IMR-90 (cell line): ENCODE measurements at regions not wholly inside any gene's neighbourhood (a gene's known extent, or its start where the extent isn't known, plus 50 kb on each side); places are given as distances from the start of the nearest gene placed in this dataset.

Source experiments
- ATAC-seq: fragments of 200-7000 bp; cut with Tn5 transposase; 2 replicates; pipeline ENCODE4 v1.9.1; 2020; ENCODE audit warnings: low read depth, mild to moderate bottlenecking, moderate library complexity
- BruUV-seq: library from RNA; stranded (reverse); fragments of 400-500 nt; replicated peaks from 2 replicates; lab custom pipeline; 2021; lab: Mats Ljungman, UMichigan
- CTCF ChIA-PET: fragments of 300-600 bp; formaldehyde crosslinking; extraction: SDS; loops from one replicate; lab custom pipeline; 2021; ENCODE audit warnings: antibody characterized with exemption; lab: Yijun Ruan, JAX
- POLR2A ChIA-PET: fragments of 300-600 bp; sonication (Branson Sonifier 250); formaldehyde crosslinking; loops from one replicate; lab custom pipeline; 2022; ENCODE audit warnings: antibody characterized with exemption; ENCODE audit not compliant: unreplicated experiment; lab: Charles Lee
- DNase-seq: peaks from one replicate; pipeline ENCODE4 v3.0.0; 2013
- H2AFZ ChIP-seq: replicated peaks from 2 replicates; pipeline ENCODE3; 2013; ENCODE audit warnings: low read length, mild to moderate bottlenecking; ENCODE audit not compliant: poor library complexity
- H2AK5ac ChIP-seq: 2 replicates; pipeline ENCODE4 v1.6.1; 2013; ENCODE audit warnings: low read depth, low read length, inconsistent platforms
- H2AK9ac ChIP-seq: replicated peaks from 2 replicates; pipeline ENCODE3; 2013; ENCODE audit warnings: mild to moderate bottlenecking, low read depth, low read length, moderate library complexity; ENCODE audit not compliant: poor library complexity
- H2BK120ac ChIP-seq: 2 replicates; pipeline ENCODE4 v1.6.1; 2013; ENCODE audit warnings: low read depth, low read length, inconsistent platforms
- H2BK15ac ChIP-seq: 3 replicates; pipeline ENCODE4 v1.6.1; 2013; ENCODE audit warnings: low read depth, low read length, inconsistent platforms
- H2BK20ac ChIP-seq: 2 replicates; pipeline ENCODE4 v1.6.1; 2013; ENCODE audit warnings: low read depth, mild to moderate bottlenecking, inconsistent platforms, low read length, moderate library complexity
- H2BK5ac ChIP-seq: 2 replicates; pipeline ENCODE4 v1.6.1; 2013; ENCODE audit warnings: mild to moderate bottlenecking, low read depth, low read length, inconsistent platforms; ENCODE audit not compliant: poor library complexity, severe bottlenecking
- H3K14ac ChIP-seq: replicated peaks from 2 replicates; pipeline ENCODE4 v1.6.1; 2013; ENCODE audit warnings: low read depth, low read length, inconsistent platforms
- H3K18ac ChIP-seq: 2 replicates; pipeline ENCODE4 v1.6.1; 2013; ENCODE audit warnings: low read depth, low read length, control low read depth
- H3K23ac ChIP-seq: 2 replicates; pipeline ENCODE4 v1.6.1; 2013; ENCODE audit warnings: low read depth, low read length, inconsistent platforms
- H3K27ac ChIP-seq: 2 replicates; pipeline ENCODE4 v1.5.1; 2013; ENCODE audit warnings: mild to moderate bottlenecking, control low read depth, low read length; ENCODE audit not compliant: insufficient read depth
- H3K27me3 ChIP-seq: 2 replicates; pipeline ENCODE4 v1.6.1; 2013; ENCODE audit warnings: low read length; ENCODE audit not compliant: control insufficient read depth, insufficient read depth
- H3K36me3 ChIP-seq: 2 replicates; pipeline ENCODE4 v1.6.1; 2013; ENCODE audit warnings: low read length, mixed read lengths; ENCODE audit not compliant: control insufficient read depth, insufficient read depth
- H3K4ac ChIP-seq: 2 replicates; pipeline ENCODE4 v1.6.1; 2013; ENCODE audit warnings: low read depth, low read length, inconsistent platforms
- H3K4me1 ChIP-seq: 2 replicates; pipeline ENCODE4 v1.6.1; 2013; ENCODE audit warnings: low read length, mixed read lengths; ENCODE audit not compliant: control insufficient read depth, insufficient read depth
- H3K4me2 ChIP-seq: 2 replicates; pipeline ENCODE4 v1.6.1; 2013; ENCODE audit warnings: low read depth, mild to moderate bottlenecking, control low read depth, low read length, moderate library complexity
- H3K4me3 ChIP-seq: 2 replicates; pipeline ENCODE4 v1.5.1; 2013; ENCODE audit warnings: low read depth, mild to moderate bottlenecking, control low read depth, low read length, moderate library complexity; ENCODE audit not compliant: insufficient read depth
- H3K56ac ChIP-seq: 2 replicates; pipeline ENCODE4 v1.6.1; 2013; ENCODE audit warnings: low read length, inconsistent platforms; ENCODE audit not compliant: insufficient read depth; ENCODE audit errors: extremely low read depth
- H3K79me1 ChIP-seq, 2 experiments: 2 replicates each; pipeline ENCODE4 v1.6.1; 2013; ENCODE audit warnings: low read length in 2 of 2, inconsistent platforms in 1 of 2, low read depth in 1 of 2
- H3K9ac ChIP-seq: 2 replicates; pipeline ENCODE4 v1.6.1; 2013; ENCODE audit warnings: low read depth, low read length, control low read depth
- H3K9me1 ChIP-seq: 2 replicates; pipeline ENCODE4 v1.6.1; 2013; ENCODE audit warnings: low read length, inconsistent platforms; ENCODE audit not compliant: insufficient read depth
- H3K9me3 ChIP-seq: 2 replicates; pipeline ENCODE4 v1.6.1; 2013; ENCODE audit warnings: low read length; ENCODE audit not compliant: control insufficient read depth, insufficient read depth
- H4K20me1 ChIP-seq: 2 replicates; pipeline ENCODE4 v1.6.1; 2013; ENCODE audit warnings: low read length, inconsistent platforms; ENCODE audit not compliant: insufficient read depth
- H4K5ac ChIP-seq: 2 replicates; pipeline ENCODE4 v1.6.1; 2013; ENCODE audit warnings: mild to moderate bottlenecking, low read depth, low read length, control low read depth
- H4K8ac ChIP-seq, 2 experiments: 2 replicates each; pipeline ENCODE4 v1.6.1; 2013; ENCODE audit warnings: low read depth in 2 of 2, low read length in 2 of 2, control low read depth in 1 of 2, inconsistent platforms in 1 of 2
- H4K91ac ChIP-seq: 2 replicates; pipeline ENCODE4 v1.6.1; 2013; ENCODE audit warnings: low read depth, low read length, inconsistent platforms; ENCODE audit not compliant: insufficient read depth
- BHLHE40 ChIP-seq: fragments of 150-350 bp; IDR thresholded peaks from 2 replicates; pipeline ENCODE4 v1.6.1; 2016; ENCODE audit warnings: mild to moderate bottlenecking, low read depth, low read length
- CEBPB ChIP-seq: IDR thresholded peaks from 2 replicates; pipeline ENCODE4 v1.6.1; 2012; ENCODE audit warnings: low read depth, low read length, improper control_type of control experiment
- CHD1 ChIP-seq: IDR thresholded peaks from 2 replicates; pipeline ENCODE4 v1.6.1; 2012; ENCODE audit warnings: low read depth, low read length, improper control_type of control experiment
- FOS ChIP-seq: fragments of 150-350 bp; IDR thresholded peaks from 2 replicates; pipeline ENCODE4 v1.6.1; 2016; ENCODE audit warnings: low read depth, low read length
- MAFK ChIP-seq: IDR thresholded peaks from 2 replicates; pipeline ENCODE4 v1.6.1; 2012; ENCODE audit warnings: low read depth, low read length, improper control_type of control experiment
- MAZ ChIP-seq: IDR thresholded peaks from 2 replicates; pipeline ENCODE4 v1.6.1; 2012; ENCODE audit warnings: low read depth, mild to moderate bottlenecking, low read length, improper control_type of control experiment, moderate library complexity, borderline replicate concordance
- MXI1 ChIP-seq: IDR thresholded peaks from 2 replicates; pipeline ENCODE4 v1.6.1; 2012; ENCODE audit warnings: low read depth, mild to moderate bottlenecking, low read length, moderate library complexity, borderline replicate concordance
- NFE2L2 ChIP-seq: fragments of 150-350 bp; IDR thresholded peaks from 2 replicates; pipeline ENCODE4 v1.6.1; 2016; ENCODE audit warnings: low read depth, mild to moderate bottlenecking, low read length
- POLR2A ChIP-seq: IDR thresholded peaks from 2 replicates; pipeline ENCODE4 v1.6.1; 2012; ENCODE audit warnings: mild to moderate bottlenecking, low read depth, low read length
- RAD21 ChIP-seq: IDR thresholded peaks from 2 replicates; pipeline ENCODE4 v1.6.1; 2012; ENCODE audit warnings: low read length, improper control_type of control experiment
- RCOR1 ChIP-seq: IDR thresholded peaks from 2 replicates; pipeline ENCODE4 v1.6.1; 2012; ENCODE audit warnings: mild to moderate bottlenecking, low read length, improper control_type of control experiment; ENCODE audit not compliant: insufficient replicate concordance
- RFX5 ChIP-seq: IDR thresholded peaks from 2 replicates; pipeline ENCODE4 v1.8.0; 2012; ENCODE audit warnings: low read depth, mild to moderate bottlenecking, low read length, moderate library complexity
- SMC3 ChIP-seq: fragments of 150-350 bp; IDR thresholded peaks from 2 replicates; pipeline ENCODE4 v1.6.1; 2016; ENCODE audit warnings: low read depth, mild to moderate bottlenecking, antibody characterized with exemption, low read length, moderate library complexity
- WGBS, 2 experiments: methylation state at CpG; one replicate each; pipeline versions ENCODE4 v1.1.5 to v1.1.7; 2013; ENCODE audit warnings: missing lambda C conversion rate in 2 of 2; ENCODE audit not compliant: insufficient read length in 1 of 2; ENCODE audit errors: extremely low coverage in 2 of 2; 5-methylcytosine and 5-hydroxymethylcytosine counted together
- dilution Hi-C: fragments of 300-500 bp; cut with HindIII; formaldehyde crosslinking; loops from one replicate; pipeline ENCODE4 v1.14.3; 2018; ENCODE audit warnings: low sequenced_read_pairs; ENCODE audit not compliant: unreplicated experiment
- in situ Hi-C: fragments of 300-500 bp; cut with MboI; formaldehyde crosslinking; loops from 3 replicates; pipeline ENCODE4 v1.14.3; 2019; ENCODE audit warnings: low sequenced_read_pairs, inconsistent platforms, mixed read lengths
- intact Hi-C: fragments of 100-400 bp; cut with micrococcal nuclease; formaldehyde crosslinking; loops from 2 replicates; pipeline ENCODE4 v1.10.0; 2022
- TF ChIP-seq, protein P1 (sequence below): fragments of 150-350 bp; IDR thresholded peaks from 2 replicates; pipeline ENCODE4 v1.6.1; 2016; ENCODE audit warnings: low read depth, mild to moderate bottlenecking, low read length, moderate library complexity, borderline replicate concordance
- TF ChIP-seq, protein P2 (sequence below): conservative IDR thresholded peaks from 2 replicates; pipeline ENCODE4 v1.5.1; 2012; ENCODE audit warnings: mild to moderate bottlenecking, low read depth, low read length, improper control_type of control experiment
- TF ChIP-seq, protein P3 (sequence below): fragments of 150-350 bp; IDR thresholded peaks from 2 replicates; pipeline ENCODE4 v1.6.1; 2017; ENCODE audit warnings: mild to moderate bottlenecking, antibody characterized with exemption, low read length, low read depth

DNA sequence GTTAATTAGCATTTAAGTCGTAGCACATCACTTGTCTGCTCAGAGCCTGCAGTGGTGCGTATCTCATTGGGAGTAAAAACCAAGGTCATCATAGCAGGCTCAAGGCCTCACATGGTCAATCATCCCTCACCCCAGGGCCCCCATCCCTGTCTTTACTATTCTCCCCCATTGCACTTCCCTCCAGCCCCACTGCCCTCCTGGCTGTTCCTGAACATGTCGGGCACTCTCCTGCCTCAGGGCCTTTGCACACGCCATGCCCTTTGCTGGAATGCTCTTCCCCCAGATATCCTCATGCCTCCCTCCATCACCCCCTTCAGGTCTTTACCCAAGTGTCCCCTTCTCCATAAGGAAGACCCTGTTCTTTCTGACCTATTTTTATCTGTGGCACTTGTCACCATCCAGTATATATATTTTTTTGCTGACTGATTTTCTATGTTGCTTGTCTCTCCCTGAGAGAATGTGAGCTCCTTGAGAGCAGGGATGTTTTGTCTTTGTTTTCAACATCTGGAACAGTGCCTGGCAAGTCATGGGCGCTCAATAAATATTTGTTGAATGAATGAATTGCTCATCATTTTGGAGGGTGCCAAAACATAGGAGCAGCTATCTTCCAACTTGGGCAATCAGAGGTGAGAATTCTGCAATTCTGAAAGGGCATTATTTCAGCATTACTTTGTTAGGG, 74.1 kb upstream of the POU3F1 start:
- no peak for ATAC-seq
- CTCF ChIA-PET = no interaction called here
- Histone ChIP-seq H2AK9ac (no peak overlapping the region), H3K36me3 (no peaks in the 10 kb centered on the region), H2AFZ (no peak overlapping the region), H4K8ac (no peak overlapping the region), H3K18ac (no peak overlapping the region), H3K4me1 (no peaks in the 10 kb centered on the region), H2BK20ac (no peak overlapping the region), H3K79me1 (no peaks in the 10 kb centered on the region), H2BK120ac (no peak overlapping the region), H4K20me1 (no peaks in the 10 kb centered on the region), H3K27me3 (no peaks in the 10 kb centered on the region; the same call in 1 of the 2 replicates), H4K91ac (no peak overlapping the region), H2BK5ac (no peak overlapping the region), H3K9me1 (no peaks in the 10 kb centered on the region), H3K56ac (no peak overlapping the region), H3K9me3 (no peaks in the 10 kb centered on the region), H3K27ac (no peak overlapping the region), H2AK5ac (no peak overlapping the region), H4K5ac (no peak overlapping the region), H3K4ac (no peak overlapping the region), H3K4me3 (no peak overlapping the region), H3K14ac (no peak overlapping the region), H3K4me2 (no peak overlapping the region), H3K9ac (no peak overlapping the region), H3K23ac (no peak overlapping the region), H2BK15ac (no peak overlapping the region)
- TF ChIP-seq, protein P1, sequence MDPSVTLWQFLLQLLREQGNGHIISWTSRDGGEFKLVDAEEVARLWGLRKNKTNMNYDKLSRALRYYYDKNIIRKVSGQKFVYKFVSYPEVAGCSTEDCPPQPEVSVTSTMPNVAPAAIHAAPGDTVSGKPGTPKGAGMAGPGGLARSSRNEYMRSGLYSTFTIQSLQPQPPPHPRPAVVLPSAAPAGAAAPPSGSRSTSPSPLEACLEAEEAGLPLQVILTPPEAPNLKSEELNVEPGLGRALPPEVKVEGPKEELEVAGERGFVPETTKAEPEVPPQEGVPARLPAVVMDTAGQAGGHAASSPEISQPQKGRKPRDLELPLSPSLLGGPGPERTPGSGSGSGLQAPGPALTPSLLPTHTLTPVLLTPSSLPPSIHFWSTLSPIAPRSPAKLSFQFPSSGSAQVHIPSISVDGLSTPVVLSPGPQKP = no peak
- no peak for TF ChIP-seq FOS
- TF ChIP-seq, protein P2, sequence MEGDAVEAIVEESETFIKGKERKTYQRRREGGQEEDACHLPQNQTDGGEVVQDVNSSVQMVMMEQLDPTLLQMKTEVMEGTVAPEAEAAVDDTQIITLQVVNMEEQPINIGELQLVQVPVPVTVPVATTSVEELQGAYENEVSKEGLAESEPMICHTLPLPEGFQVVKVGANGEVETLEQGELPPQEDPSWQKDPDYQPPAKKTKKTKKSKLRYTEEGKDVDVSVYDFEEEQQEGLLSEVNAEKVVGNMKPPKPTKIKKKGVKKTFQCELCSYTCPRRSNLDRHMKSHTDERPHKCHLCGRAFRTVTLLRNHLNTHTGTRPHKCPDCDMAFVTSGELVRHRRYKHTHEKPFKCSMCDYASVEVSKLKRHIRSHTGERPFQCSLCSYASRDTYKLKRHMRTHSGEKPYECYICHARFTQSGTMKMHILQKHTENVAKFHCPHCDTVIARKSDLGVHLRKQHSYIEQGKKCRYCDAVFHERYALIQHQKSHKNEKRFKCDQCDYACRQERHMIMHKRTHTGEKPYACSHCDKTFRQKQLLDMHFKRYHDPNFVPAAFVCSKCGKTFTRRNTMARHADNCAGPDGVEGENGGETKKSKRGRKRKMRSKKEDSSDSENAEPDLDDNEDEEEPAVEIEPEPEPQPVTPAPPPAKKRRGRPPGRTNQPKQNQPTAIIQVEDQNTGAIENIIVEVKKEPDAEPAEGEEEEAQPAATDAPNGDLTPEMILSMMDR = no peak
- TF ChIP-seq, protein P3, sequence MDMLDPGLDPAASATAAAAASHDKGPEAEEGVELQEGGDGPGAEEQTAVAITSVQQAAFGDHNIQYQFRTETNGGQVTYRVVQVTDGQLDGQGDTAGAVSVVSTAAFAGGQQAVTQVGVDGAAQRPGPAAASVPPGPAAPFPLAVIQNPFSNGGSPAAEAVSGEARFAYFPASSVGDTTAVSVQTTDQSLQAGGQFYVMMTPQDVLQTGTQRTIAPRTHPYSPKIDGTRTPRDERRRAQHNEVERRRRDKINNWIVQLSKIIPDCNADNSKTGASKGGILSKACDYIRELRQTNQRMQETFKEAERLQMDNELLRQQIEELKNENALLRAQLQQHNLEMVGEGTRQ = no peak
- TF ChIP-seq MAFK = no peak
- TF ChIP-seq NFE2L2 = no peak
- no peak for TF ChIP-seq CEBPB
- TF ChIP-seq RAD21 = no peak
- TF ChIP-seq BHLHE40 = no peak
- no peak for TF ChIP-seq CHD1
- no peak for TF ChIP-seq RFX5
- no peak for TF ChIP-seq SMC3
- no peak for TF ChIP-seq RCOR1
- no peak for TF ChIP-seq MAZ
- TF ChIP-seq MXI1 = no peak
- TF ChIP-seq POLR2A = no peak
- WGBS, 2 experiments = 66% methylated on average over 5 of the region's 5 CpGs; no CpG with 5 or more reads in 1 of the 2 experiments
- POLR2A ChIA-PET = no interaction called here
- in situ Hi-C loops = no loop called here
- dilution Hi-C loops = no loop called here
- intact Hi-C loops = no loop called here
- BruUV-seq = no TSS peak
- DNase-seq = no peak
